Skin of body (tissue), 1 donor: ENCODE measurements at regions not wholly inside any gene's neighbourhood (a gene's known extent, or its start where the extent isn't known, plus 50 kb on each side); places are given as distances from the start of the nearest gene placed in this dataset.

Experiments
- DNase-seq: peaks from one replicate; lab custom pipeline; 2025; lab: John Stamatoyannopoulos, UW

DNA sequence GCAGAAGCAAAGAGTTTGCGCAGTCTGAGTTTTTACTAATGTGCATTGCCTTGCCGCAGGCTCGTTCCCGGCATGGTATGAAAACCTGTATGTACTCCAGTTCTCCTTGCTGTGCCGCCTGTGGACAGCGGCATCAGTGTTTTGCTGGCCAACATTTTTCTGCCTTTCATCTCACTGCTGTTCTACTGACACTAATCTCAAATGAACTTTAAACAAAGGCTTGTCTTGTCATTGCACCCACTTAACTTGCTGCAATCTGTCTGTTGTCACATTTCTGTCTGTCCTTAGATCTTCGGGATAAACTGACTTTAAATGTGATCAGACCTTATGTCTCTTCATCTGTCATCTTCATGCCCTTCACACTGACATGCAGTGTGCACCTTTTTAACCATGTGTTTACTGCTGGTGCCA lies 71.7 kb upstream of the ZNRF2 start:
- DNase-seq: no peak

DNA sequence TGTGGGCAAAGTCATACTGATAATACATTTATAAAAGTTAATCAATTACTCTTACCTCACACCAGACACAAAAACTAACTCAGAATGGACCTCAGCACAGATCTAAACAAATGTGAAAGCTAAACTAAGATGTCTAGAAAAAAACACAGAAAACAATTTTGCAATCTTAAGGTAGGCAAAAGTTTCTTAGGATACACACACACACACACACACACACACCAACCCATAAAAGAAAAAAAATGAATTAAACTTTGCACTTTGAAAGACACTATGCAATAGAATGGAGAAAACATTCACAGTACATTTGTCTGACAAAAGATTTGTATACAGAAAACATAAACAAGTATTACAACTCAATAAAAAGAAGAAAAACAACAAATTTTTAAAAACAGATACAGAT lies 70.8 kb upstream of the ZNRF2 start:
- no peak for DNase-seq

DNA sequence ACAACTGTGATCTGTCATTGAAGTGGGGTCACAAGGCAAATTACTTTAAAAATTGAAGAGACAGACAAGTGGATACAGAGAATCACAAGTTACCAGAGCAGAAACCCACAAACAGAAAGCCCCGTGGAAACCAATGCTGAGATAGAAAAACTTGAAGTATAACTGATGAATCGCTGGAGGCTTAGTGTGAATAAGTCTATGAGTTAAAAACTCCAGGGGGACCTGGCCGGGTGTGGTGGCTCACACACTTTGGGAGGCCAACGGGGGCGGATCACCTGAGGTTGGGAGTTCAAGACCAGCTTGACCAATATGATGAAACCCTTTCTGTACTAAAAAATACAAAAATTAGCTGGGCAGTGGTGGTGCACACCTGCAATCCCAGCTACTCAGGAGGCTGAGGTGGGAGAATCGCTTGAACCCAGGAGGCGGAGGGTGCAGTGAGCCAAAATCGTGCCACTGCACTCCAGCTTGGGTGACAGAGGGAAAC lies 69.7 kb upstream of the ZNRF2 start:
- DNase-seq: no peak

DNA sequence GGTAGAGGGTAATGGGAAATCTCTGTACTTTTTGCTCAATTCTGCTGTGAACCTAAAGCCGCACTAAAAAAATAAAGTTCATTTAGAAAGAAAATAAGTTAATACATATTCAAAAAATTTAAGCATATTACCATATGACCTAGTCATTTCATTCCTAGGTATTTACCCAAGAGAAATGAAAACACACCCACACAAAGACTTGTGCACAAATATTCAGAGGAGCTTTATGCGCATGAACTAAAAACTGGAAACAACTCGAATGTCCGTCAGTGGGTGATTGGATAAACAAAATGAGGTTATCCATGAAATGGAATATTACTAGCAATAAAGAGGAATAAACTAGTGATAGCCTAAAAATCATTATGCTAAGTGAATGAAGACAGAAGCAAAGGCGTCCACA lies 62.6 kb upstream of the ZNRF2 start:
- DNase-seq: no peak

DNA sequence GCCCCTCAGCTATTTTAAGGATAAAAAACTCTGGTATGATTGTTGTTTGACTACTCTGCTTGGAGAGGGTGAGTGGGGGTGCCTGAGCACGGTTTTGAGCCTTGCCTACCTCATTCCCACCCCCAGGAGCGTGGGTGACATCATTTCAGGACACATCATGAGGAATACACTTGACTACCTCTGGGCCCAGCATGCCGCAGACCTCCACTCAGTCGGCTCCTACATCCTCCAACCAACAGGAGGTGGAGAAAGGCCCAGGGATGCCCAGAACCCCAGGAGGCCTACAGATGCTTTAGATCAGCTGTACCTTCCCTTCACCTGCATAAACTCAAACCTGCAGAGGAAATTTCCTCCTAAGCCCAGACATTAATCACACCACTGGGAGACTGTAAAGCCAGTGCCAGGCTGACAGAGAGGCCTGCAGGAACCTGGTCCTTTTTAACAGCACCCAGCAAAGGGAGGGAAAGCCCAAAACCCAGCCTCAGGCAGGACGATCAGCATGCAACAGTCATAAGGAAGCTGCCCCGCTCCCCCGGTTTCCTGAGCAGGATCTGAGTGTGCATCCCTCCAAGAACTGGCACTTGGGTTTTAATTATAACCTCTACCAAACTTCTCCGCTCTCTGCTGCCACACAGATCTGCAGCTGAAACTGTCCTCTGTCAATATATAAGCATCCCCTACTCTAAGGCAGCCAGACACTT lies 61.7 kb upstream of the ZNRF2 start:
- no peak for DNase-seq

DNA sequence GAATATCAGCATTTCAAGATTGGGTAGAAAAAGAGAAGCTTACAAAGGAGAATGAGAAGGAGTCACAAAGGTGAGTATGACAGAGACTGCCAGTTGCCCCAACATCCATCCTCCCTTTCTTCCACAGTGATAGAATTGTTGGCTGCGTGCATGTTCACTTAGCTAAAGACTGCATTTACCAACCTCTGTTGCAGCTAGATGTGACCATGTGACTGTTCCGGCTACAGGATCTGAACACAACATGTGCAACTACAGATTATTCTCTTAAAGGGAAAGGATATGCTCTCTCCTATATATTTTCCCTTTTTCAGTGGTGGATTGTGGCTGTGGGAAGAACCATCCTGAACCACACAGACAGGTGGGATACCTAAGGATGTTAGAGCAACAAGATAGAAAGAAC lies 60.5 kb upstream of the ZNRF2 start:
- no peak for DNase-seq

DNA sequence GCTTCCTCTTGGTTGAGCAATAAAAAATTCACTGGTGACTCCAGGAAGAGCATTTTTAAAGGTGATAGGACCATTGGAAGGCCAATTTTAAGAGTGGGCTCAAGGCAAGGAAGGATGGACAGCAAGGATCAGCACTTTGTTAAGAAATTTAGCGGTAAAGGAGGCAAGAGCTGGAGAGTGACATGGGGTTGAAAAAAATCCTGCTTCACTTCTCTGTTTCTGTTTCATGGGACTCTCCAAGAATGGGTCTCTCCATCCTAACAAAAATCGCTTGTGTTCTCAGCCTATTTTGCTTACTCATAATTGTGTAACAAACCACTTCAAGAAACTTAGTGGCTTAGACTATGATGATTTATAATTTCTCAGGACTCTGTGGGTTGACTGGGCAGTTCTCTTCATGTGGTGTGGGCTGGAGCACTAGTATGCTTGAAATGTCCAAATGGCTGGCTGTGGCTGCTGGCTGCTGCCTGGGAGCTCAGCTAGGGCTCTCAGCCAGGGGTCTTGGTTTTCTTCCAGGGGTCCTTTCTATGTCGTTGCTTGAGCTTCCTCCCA lies 59.8 kb upstream of the ZNRF2 start:
- DNase-seq: no peak

DNA sequence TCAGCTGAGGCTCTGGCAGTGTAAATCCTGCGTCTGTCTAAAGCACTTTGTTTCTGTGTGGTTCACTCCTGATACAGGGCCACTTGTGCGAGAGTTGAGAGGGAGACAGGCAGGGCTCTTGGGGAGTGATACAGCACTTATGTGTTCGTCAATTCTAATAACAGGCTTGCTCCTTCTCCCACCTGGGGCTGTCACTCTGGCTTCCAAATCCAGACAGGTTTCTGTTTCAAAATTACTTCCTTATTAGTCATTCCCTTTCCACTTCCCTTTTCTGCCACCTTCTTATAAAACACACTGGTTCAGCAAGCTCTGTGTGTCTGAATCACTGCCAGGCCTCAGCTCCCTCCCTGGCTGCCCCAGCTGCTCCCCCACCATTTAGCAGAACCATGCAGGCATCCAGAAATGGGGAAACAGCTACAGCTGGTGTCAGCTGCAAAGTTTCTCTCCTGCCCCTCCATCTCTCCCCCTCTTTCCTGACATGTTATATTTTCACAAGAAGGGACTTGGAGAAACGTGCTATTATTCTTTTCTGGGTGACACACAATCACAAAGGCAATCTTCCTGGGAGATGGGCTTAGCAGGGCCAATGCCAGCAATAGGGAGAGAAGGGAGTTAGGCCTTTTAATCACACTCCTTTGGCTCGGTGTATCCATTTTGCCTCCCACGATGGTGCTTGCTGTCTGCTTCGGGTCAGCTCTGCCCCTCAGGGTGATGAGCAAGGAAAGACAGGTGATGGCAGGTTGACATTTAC lies 58.4 kb upstream of the ZNRF2 start:
- peak; percentile 33 for DNase-seq

DNA sequence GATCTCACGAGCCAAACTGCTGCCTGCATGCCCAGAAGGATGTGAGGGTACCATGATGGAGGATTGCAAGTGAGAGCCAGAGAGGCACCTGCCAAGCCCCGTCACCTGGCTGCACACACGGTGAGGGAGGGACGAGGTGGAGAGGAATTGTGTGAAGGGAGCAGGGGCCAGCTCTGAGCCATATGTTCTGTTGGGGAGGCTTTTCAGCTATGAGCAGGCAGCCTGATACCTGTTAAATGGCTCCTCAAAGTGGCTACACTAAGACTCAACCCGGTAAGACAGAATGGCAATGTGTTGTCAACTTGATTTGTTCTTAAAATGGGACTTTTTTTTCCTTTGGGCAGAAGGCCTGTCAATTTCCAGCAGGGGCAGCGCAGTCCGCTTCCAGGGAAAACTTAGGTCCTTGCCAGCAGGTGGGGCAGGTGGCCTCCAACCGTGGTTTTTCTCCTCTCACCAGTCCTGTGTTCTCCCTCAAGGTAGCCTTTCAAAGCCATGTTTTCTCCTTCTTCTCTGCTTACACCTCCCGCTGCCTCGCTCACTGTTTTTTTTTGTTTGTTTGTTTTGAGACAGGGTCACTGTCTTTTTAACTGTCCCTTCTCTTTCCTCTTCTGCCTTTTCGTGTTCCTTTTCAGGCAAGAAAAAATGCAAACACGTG lies 57.7 kb upstream of the ZNRF2 start:
- DNase-seq: no peak

DNA sequence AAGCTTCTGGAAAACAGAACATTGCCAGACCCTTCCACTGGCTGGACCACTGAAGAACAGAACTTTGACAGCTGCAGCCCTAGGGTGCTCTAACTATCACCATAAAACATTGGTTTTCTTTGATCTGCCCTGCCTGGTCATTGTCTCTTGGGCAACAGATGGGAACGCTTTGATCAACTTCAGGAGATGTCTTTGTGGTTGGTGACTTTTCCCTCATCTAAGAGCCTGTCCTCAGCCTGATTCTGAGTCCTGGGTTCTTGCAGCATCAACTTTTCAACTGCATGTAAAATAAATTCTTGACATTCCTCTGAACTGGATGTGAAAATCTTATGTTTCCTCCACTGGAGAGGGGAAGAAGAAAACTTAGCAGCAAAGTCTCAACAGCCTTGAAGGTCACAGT lies 53.1 kb upstream of the ZNRF2 start:
- DNase-seq: no peak

DNA sequence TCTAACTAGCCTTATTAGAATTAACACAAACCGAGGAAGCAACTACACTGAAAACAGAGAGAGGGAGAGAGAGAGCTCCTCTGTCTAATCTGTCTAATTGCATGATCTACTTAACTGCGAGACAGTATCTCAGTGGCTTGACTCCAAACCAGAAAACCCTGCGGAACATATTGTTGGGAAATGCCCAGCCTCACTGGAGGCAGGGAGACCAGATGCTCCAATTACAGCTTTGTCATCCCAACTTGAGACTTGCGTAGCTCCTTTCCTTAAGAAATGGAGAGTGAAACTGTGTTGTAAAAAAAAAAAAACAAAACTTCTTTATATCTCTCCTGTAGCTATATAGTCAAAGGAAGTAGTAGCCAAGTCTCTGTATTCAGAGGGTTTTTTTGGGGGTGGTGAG lies 52.0 kb upstream of the ZNRF2 start:
- DNase-seq: no peak
